OCI-LY1 (cell line): ENCODE measurements at regions not wholly inside any gene's neighbourhood (a gene's known extent, or its start where the extent isn't known, plus 50 kb on each side); places are given as distances from the start of the nearest gene placed in this dataset.

Experiments
- H2AFZ ChIP-seq: fragments of 200-600 bp; sonication (generic), shearing (Covaris generic); 2 replicates; pipeline ENCODE4 v1.6.0; 2014; ENCODE audit warnings: antibody characterized with exemption, mild to moderate bottlenecking, low read length
- H3F3A ChIP-seq: fragments of 200-600 bp; sonication (generic), shearing (Covaris generic); 2 replicates; pipeline ENCODE4 v1.6.0; 2014; ENCODE audit warnings: mild to moderate bottlenecking, antibody characterized with exemption, low read length, moderate library complexity; ENCODE audit not compliant: insufficient read depth
- H3K27ac ChIP-seq: fragments of 200-600 bp; sonication (generic); 2 replicates; pipeline ENCODE4 v1.5.1; 2014; ENCODE audit warnings: low read length, mixed run types, mild to moderate bottlenecking, low read depth; ENCODE audit not compliant: poor library complexity, severe bottlenecking
- H3K27me3 ChIP-seq: fragments of 200-600 bp; sonication (generic); 2 replicates; pipeline ENCODE4 v1.6.0; 2014; ENCODE audit warnings: antibody characterized with exemption, mild to moderate bottlenecking, low read length, moderate library complexity; ENCODE audit not compliant: insufficient read depth
- H3K36me3 ChIP-seq: fragments of 200-600 bp; sonication (generic); 2 replicates; pipeline ENCODE4 v1.6.1; 2014; ENCODE audit warnings: mild to moderate bottlenecking, antibody characterized with exemption, low read length, moderate library complexity, mixed read lengths; ENCODE audit not compliant: insufficient read depth
- H3K4me1 ChIP-seq: fragments of 200-600 bp; sonication (generic); 2 replicates; pipeline ENCODE4 v1.5.1; 2014; ENCODE audit warnings: mild to moderate bottlenecking, low read length, moderate library complexity; ENCODE audit not compliant: insufficient read depth, severe bottlenecking
- H3K4me2 ChIP-seq: fragments of 200-600 bp; sonication (generic), shearing (Covaris generic); 2 replicates; pipeline ENCODE4 v1.6.1; 2014; ENCODE audit warnings: low read length
- H3K4me3 ChIP-seq: fragments of 200-600 bp; sonication (generic); 2 replicates; pipeline ENCODE4 v1.5.1; 2014; ENCODE audit warnings: low read length, low read depth, mild to moderate bottlenecking, mixed read lengths; ENCODE audit not compliant: poor library complexity, severe bottlenecking
- H3K79me2 ChIP-seq: fragments of 200-600 bp; shearing (Covaris generic); 2 replicates; pipeline ENCODE4 v1.6.1; 2016; ENCODE audit warnings: mixed run types, low read length, mixed read lengths; ENCODE audit not compliant: insufficient read depth
- H3K9ac ChIP-seq: fragments of 200-600 bp; sonication (generic), shearing (Covaris generic); 2 replicates; pipeline ENCODE4 v1.6.1; 2014; ENCODE audit warnings: mild to moderate bottlenecking, low read length, mixed read lengths
- H3K9me2 ChIP-seq: fragments of 200-600 bp; sonication (generic), shearing (Covaris generic); 2 replicates; pipeline ENCODE4 v1.6.1; 2014; ENCODE audit warnings: low read depth, mild to moderate bottlenecking, low read length, mixed read lengths
- H3K9me3 ChIP-seq: fragments of 200-600 bp; shearing (Covaris generic); 2 replicates; pipeline ENCODE4 v1.6.1; 2014; ENCODE audit warnings: low read length, mixed read lengths
- H4K20me1 ChIP-seq: fragments of 200-600 bp; sonication (generic), shearing (Covaris generic); 2 replicates; pipeline ENCODE4 v1.6.0; 2016; ENCODE audit warnings: mild to moderate bottlenecking, low read length; ENCODE audit not compliant: insufficient read depth
- EZH2 ChIP-seq: fragments of 200-600 bp; sonication (generic), shearing (Covaris generic); IDR thresholded peaks from 2 replicates; pipeline ENCODE4 v1.8.0; 2017; ENCODE audit warnings: borderline replicate concordance, mixed run types, mild to moderate bottlenecking, antibody characterized with exemption, low read length, moderate library complexity, mixed read lengths
- TF ChIP-seq, protein P1 (sequence below): fragments of 200-600 bp; sonication (generic), shearing (Covaris generic); IDR thresholded peaks from 2 replicates; pipeline ENCODE4 v1.5.1; 2017; ENCODE audit warnings: mild to moderate bottlenecking, antibody characterized with exemption, low read length, moderate library complexity, mixed read lengths

DNA sequence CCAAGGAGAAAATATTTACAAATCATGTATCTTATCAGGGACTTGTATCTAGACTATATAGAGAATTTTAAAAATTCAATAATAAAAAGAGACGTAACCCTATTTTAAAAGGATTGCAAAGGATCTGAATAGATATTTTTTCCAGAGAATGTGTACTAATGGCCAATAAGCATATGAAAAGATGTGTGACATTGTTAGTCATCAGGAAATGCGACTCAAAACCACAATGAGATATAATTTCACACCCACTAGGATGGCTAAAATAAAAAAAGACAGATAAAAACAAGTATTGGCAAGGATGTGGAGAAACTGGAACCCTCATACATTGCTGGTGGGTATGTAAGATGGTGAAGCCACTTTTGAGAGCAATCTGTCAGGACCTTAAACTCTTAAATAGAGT is 141.9 kb upstream of the BMP4 start:
- Histone ChIP-seq H3F3A (no peaks in the 10 kb centered on the region), H3K4me3 (no peak overlapping the region), H3K9me2 (no peaks in the 10 kb centered on the region), H3K9ac (no peak overlapping the region), H4K20me1 (no peaks in the 10 kb centered on the region), H3K4me2 (no peak overlapping the region), H3K36me3 (no peaks in the 10 kb centered on the region), H3K27ac (no peak overlapping the region), H3K79me2 (no peaks in the 10 kb centered on the region), H2AFZ (no peak overlapping the region), H3K4me1 (no peaks in the 10 kb centered on the region), H3K27me3 (no peaks in the 10 kb centered on the region), H3K9me3 (peaks cover 4% of the 10 kb centered on the region; the same call in 1 of the 2 replicates)
- TF ChIP-seq, protein P1, sequence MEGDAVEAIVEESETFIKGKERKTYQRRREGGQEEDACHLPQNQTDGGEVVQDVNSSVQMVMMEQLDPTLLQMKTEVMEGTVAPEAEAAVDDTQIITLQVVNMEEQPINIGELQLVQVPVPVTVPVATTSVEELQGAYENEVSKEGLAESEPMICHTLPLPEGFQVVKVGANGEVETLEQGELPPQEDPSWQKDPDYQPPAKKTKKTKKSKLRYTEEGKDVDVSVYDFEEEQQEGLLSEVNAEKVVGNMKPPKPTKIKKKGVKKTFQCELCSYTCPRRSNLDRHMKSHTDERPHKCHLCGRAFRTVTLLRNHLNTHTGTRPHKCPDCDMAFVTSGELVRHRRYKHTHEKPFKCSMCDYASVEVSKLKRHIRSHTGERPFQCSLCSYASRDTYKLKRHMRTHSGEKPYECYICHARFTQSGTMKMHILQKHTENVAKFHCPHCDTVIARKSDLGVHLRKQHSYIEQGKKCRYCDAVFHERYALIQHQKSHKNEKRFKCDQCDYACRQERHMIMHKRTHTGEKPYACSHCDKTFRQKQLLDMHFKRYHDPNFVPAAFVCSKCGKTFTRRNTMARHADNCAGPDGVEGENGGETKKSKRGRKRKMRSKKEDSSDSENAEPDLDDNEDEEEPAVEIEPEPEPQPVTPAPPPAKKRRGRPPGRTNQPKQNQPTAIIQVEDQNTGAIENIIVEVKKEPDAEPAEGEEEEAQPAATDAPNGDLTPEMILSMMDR: no peak
- TF ChIP-seq EZH2: no peak

DNA sequence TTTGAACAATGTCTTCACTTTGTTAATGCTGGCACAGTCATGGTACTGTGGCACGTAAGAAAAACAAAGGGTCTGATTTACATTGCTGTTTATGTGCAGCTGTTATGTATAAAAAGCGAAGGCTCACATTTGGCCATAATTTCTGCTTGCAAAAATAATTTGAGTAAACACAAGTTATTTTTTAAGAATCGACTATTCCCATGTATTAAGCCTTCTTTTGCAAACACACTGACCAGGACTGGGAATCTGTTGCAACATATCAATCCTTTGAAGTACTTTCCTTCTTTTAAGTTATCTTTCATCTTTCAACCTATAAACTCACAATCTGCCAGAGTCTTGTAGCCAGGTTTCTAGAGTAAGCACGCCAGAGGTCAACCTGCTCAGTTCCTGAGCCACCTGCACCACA is 145.4 kb upstream of the BMP4 start:
- Histone ChIP-seq H3K4me1 (no peaks in the 10 kb centered on the region), H3K27me3 (no peaks in the 10 kb centered on the region), H3F3A (no peaks in the 10 kb centered on the region), H3K4me3 (no peak overlapping the region), H3K27ac (no peak overlapping the region), H3K4me2 (no peak overlapping the region), H2AFZ (no peak overlapping the region), H3K9me2 (no peaks in the 10 kb centered on the region), H3K9ac (no peak overlapping the region), H3K36me3 (no peaks in the 10 kb centered on the region), H4K20me1 (no peaks in the 10 kb centered on the region), H3K9me3 (no peaks in the 10 kb centered on the region), H3K79me2 (no peaks in the 10 kb centered on the region)
- TF ChIP-seq, protein P1: no peak
- TF ChIP-seq EZH2: no peak

DNA sequence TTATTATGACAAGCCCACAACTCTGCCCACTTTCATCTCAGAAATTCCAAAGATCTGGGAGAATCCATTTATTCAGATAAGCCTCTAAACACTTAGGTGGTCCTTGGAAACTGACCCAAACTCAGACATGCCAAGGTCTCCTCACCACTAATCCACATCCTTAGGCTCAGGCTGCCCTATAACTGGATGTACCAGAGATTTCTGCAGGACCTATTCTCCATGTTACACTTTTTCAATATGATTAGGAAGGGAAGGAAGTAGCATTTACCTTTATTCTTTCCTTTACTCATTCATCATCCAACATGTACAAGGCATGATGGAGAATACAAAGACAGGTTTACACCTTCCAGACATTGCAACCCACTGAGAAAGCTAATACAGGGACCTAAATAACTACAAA is 145.9 kb upstream of the BMP4 start:
- no peaks in the 10 kb centered on the region for H3K36me3 ChIP-seq
- no peaks in the 10 kb centered on the region for H3K9me3 ChIP-seq
- H2AFZ ChIP-seq: no peak overlapping the region
- TF ChIP-seq, protein P1: no peak
- no peak for TF ChIP-seq EZH2
- H4K20me1 ChIP-seq: no peaks in the 10 kb centered on the region
- H3K79me2 ChIP-seq: no peaks in the 10 kb centered on the region
- H3K4me3 ChIP-seq: no peak overlapping the region
- no peak overlapping the region for H3K9ac ChIP-seq
- no peaks in the 10 kb centered on the region for H3K9me2 ChIP-seq
- H3K27ac ChIP-seq: no peak overlapping the region
- H3F3A ChIP-seq: no peaks in the 10 kb centered on the region
- H3K4me1 ChIP-seq: no peaks in the 10 kb centered on the region
- H3K27me3 ChIP-seq: no peaks in the 10 kb centered on the region
- H3K4me2 ChIP-seq: no peak overlapping the region
